ENCODE measurements at regions not wholly inside any gene's neighbourhood (a gene's known extent, or its start where the extent isn't known, plus 50 kb on each side); places are given as distances from the start of the nearest gene placed in this dataset.

DNA sequence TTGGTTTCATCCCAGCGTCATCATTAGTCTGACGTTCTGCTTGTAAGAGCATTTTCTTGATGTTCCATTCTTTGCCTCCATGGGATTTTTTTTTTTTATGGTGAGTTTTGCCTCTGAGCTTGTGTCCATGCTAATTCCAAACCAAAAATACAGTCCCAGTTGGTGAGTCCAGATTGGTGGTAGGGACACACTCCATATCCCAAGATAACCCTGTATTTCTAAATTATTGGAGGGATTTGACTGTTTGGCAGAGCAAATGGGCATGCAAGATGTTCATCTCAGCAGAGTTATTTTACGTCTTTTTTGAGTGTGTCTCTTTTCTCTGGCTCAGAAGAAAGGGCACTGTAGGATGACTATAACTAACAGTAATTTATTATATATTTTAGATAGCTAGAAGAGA is 526.8 kb upstream of the CFAP20DC start:
- no peak overlapping the region for H3K4me3 ChIP-seq
- no peak overlapping the region for H3K27ac ChIP-seq
- no peaks in the 10 kb centered on the region for H3K27me3 ChIP-seq
- no peak for DNase-seq
- no peaks in the 10 kb centered on the region for H3K4me1 ChIP-seq (ENCODE audit: insufficient read depth)
- WGBS, 3 donors = 59 to 86% (median 63%) methylated on average over 3 of the region's 3 CpGs
- intact Hi-C loops (cut with DNase I) = loop anchor here in 1 of 4 donors (10.0 kb wide), 1 partner anchor 278 kb away; no protein-coding TSS in a partner anchor
- no peaks in the 10 kb centered on the region for H3K9me3 ChIP-seq
- no peak for TF ChIP-seq POLR2A (IDR thresholded peaks at IDR 0.05)
- TF ChIP-seq, protein P1, sequence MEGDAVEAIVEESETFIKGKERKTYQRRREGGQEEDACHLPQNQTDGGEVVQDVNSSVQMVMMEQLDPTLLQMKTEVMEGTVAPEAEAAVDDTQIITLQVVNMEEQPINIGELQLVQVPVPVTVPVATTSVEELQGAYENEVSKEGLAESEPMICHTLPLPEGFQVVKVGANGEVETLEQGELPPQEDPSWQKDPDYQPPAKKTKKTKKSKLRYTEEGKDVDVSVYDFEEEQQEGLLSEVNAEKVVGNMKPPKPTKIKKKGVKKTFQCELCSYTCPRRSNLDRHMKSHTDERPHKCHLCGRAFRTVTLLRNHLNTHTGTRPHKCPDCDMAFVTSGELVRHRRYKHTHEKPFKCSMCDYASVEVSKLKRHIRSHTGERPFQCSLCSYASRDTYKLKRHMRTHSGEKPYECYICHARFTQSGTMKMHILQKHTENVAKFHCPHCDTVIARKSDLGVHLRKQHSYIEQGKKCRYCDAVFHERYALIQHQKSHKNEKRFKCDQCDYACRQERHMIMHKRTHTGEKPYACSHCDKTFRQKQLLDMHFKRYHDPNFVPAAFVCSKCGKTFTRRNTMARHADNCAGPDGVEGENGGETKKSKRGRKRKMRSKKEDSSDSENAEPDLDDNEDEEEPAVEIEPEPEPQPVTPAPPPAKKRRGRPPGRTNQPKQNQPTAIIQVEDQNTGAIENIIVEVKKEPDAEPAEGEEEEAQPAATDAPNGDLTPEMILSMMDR (IDR thresholded peaks at IDR 0.05) = no peak
- TF ChIP-seq EP300 (IDR thresholded peaks at IDR 0.05) = no peak
- no peaks in the 10 kb centered on the region for H3K36me3 ChIP-seq

- Histone ChIP-seq H3K4me1 (ENCODE audit: insufficient read depth) (no peaks in the 10 kb centered on the region), H3K9me3 (no peaks in the 10 kb centered on the region), H3K36me3 (no peaks in the 10 kb centered on the region), H3K4me3 (no peak overlapping the region), H3K27me3 (no peaks in the 10 kb centered on the region), H3K27ac (no peak overlapping the region)
- no peak for TF ChIP-seq POLR2A (IDR thresholded peaks at IDR 0.05)
- TF ChIP-seq, protein P1 (IDR thresholded peaks at IDR 0.05) = peak; percentile 28 to 69 (median 52)
- DNase-seq = peak; percentile 45 to 85 (median 76)
- intact Hi-C loops (cut with DNase I) = loop anchor here in 1 of 4 donors (10.0 kb wide), 1 partner anchor 279 kb away; no protein-coding TSS in a partner anchor
- WGBS, 3 donors = 21 to 23% (median 22%) methylated on average over 11 of the region's 11 CpGs
Measured at GRCh38 chr3:59575113-59576001, 525.5 kb upstream of the CFAP20DC start.

DNA sequence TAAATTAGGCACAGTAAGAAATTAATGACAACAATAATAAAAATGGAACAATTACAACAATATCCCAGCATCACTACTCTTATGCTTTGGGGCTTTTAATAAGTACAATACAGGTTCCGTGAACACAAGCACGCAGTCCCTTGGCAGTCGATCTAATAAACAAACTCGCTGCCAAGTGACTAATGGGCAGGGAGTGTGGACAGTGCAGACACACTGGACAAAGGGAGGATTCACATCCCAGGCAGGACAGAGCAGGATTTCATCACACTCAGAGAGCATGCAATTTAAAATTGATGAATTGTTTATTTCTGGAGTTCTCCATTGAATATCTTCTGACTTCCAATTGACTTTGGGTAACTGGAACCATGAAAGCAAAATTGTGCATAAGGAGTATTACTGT is 524.1 kb upstream of the CFAP20DC start:
- TF ChIP-seq EP300 (IDR thresholded peaks at IDR 0.05) = no peak
- TF ChIP-seq, protein P1 (IDR thresholded peaks at IDR 0.05) = no peak

DNA sequence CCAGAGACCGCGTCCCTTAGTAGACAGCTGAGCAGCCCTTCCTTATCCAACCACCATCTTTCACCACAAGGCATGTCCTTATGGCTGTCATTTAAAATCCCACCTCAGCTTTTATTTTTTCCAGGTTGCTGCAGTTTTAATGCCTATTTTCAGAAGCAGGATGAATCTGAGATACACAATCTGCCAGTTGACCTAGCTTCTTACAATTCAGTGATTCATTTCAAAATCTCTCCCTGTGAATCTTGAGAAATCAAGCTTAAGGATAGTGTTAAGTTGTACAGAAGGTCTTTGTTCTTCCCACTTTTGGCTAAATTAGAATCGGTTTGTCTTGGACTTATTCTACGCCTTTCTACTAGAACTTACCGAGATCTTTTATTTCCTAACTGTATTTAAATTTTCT is 522.3 kb upstream of the CFAP20DC start:
- no peaks in the 10 kb centered on the region for H3K4me1 ChIP-seq (ENCODE audit: insufficient read depth)
- no peaks in the 10 kb centered on the region for H3K9me3 ChIP-seq
- H3K4me3 ChIP-seq = no peak overlapping the region
- intact Hi-C loops (cut with DNase I) = loop anchor here in 1 of 4 donors (10.0 kb wide), 1 partner anchor 283 kb away; no protein-coding TSS in a partner anchor
- DNase-seq = no peak
- H3K27me3 ChIP-seq = no peaks in the 10 kb centered on the region
- WGBS, 3 donors = 92 to 97% (median 96%) methylated on average over 5 of the region's 5 CpGs
- H3K27ac ChIP-seq = no peak overlapping the region
- no peak for TF ChIP-seq EP300 (IDR thresholded peaks at IDR 0.05)
- TF ChIP-seq, protein P1 (IDR thresholded peaks at IDR 0.05) = no peak
- no peak for TF ChIP-seq POLR2A (IDR thresholded peaks at IDR 0.05)
- no peaks in the 10 kb centered on the region for H3K36me3 ChIP-seq

More for the DNA sequence above, 524.1 kb upstream of the CFAP20DC start:
- no peak overlapping the region for H3K4me3 ChIP-seq
- no peaks in the 10 kb centered on the region for H3K36me3 ChIP-seq
- WGBS, 3 donors = 2 to 6% (median 3%) methylated on average over 4 of the region's 4 CpGs
- H3K9me3 ChIP-seq = no peaks in the 10 kb centered on the region
- intact Hi-C loops (cut with DNase I) = loop anchor here in 1 of 4 donors (10.0 kb wide), 1 partner anchor 281 kb away; no protein-coding TSS in a partner anchor
- peak in 4 of 5 donors; percentile 31 to 60 (median 49) for DNase-seq
- no peak overlapping the region for H3K27ac ChIP-seq
- H3K27me3 ChIP-seq = no peaks in the 10 kb centered on the region
- H3K4me1 ChIP-seq (ENCODE audit: insufficient read depth) = no peaks in the 10 kb centered on the region
